ENCODE measurements at regions not wholly inside any gene's neighbourhood (a gene's known extent, or its start where the extent isn't known, plus 50 kb on each side); places are given as distances from the start of the nearest gene placed in this dataset.

- peaks cover 15% of the 10 kb centered on the region for H3K4me1 Mint-ChIP-seq
- Histone ChIP-seq H3K4me1 (no peaks in the 10 kb centered on the region), H4K20me1 (ENCODE audit: low read depth) (no peaks in the 10 kb centered on the region), H3K4me3 (no peak overlapping the region), H3K4me2 (no peak overlapping the region), H3K9ac (no peak overlapping the region), H3K36me3 (no peaks in the 10 kb centered on the region), H3K27ac (no peak overlapping the region), H3K27me3 (no peaks in the 10 kb centered on the region), H3K79me2 (ENCODE audit: low read depth) (no peaks in the 10 kb centered on the region), H3K9me3 (ENCODE audit: low read depth) (peaks cover 6% of the 10 kb centered on the region), H3F3A (ENCODE audit: low read depth) (no peaks in the 10 kb centered on the region), H2AFZ (replicated peaks) (no peak overlapping the region)
- no peak overlapping the region for H3K27ac Mint-ChIP-seq
- DNase-seq (ENCODE audit: low spot score), result no peak
- TF ChIP-seq, protein P1, sequence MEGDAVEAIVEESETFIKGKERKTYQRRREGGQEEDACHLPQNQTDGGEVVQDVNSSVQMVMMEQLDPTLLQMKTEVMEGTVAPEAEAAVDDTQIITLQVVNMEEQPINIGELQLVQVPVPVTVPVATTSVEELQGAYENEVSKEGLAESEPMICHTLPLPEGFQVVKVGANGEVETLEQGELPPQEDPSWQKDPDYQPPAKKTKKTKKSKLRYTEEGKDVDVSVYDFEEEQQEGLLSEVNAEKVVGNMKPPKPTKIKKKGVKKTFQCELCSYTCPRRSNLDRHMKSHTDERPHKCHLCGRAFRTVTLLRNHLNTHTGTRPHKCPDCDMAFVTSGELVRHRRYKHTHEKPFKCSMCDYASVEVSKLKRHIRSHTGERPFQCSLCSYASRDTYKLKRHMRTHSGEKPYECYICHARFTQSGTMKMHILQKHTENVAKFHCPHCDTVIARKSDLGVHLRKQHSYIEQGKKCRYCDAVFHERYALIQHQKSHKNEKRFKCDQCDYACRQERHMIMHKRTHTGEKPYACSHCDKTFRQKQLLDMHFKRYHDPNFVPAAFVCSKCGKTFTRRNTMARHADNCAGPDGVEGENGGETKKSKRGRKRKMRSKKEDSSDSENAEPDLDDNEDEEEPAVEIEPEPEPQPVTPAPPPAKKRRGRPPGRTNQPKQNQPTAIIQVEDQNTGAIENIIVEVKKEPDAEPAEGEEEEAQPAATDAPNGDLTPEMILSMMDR (IDR thresholded peaks at IDR 0.05), result no peak
- no peak for TF ChIP-seq EZH2 (IDR thresholded peaks at IDR 0.05)
- TF ChIP-seq EZH2phosphoT487 (IDR thresholded peaks at IDR 0.05), result no peak
- peaks cover 3% of the 10 kb centered on the region for H3K27me3 Mint-ChIP-seq (ENCODE audit: insufficient read depth, low read depth)
- H3K9me3 Mint-ChIP-seq, result peaks cover 21% of the 10 kb centered on the region
- H3K4me3 Mint-ChIP-seq, result no peak overlapping the region
- H3K36me3 Mint-ChIP-seq, result no peaks in the 10 kb centered on the region
These were observed 81.5 kb upstream of the CST7 start for GRCh38 chr20:24867556-24867955.

DNA sequence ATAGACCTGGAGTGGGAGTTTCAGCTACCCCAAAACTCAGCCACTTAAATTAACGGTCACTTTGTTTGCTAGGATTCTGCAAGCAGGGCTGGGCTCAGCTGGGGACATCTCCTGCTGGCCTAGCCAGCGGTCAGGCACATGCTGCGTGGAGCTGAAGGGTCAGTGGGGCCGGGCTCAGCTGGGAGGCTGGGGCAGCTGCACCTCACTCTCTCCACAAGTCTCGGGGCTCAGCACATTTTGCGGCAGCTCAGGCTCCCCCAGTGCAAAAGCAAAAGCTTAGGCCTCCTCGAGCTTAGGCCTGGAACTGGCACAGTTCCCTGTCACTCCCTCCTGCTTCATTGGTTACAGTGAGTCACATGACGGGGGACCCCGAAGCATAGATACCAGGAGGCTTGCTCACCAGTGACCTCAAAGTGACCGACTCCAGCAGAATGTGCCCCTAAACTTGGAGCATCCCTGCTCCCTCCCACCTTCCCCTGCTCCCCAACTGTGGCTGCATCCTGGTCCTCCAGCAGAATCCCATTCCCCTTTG is 80.6 kb upstream of the CST7 start:
- no peaks in the 10 kb centered on the region for H3K27me3 ChIP-seq
- H2AFZ ChIP-seq (replicated peaks), result no peak overlapping the region
- peaks cover 15% of the 10 kb centered on the region for H3K4me1 Mint-ChIP-seq
- H4K20me1 ChIP-seq (ENCODE audit: low read depth), result no peaks in the 10 kb centered on the region
- H3K4me3 ChIP-seq, result no peak overlapping the region
- H3K4me2 ChIP-seq, result no peak overlapping the region
- H3K4me3 Mint-ChIP-seq, result peak overlapping the region; percentile 57
- peaks cover 4% of the 10 kb centered on the region for H3K27me3 Mint-ChIP-seq (ENCODE audit: insufficient read depth, low read depth)
- no peak for DNase-seq (ENCODE audit: low spot score)
- no peaks in the 10 kb centered on the region for H3K79me2 ChIP-seq (ENCODE audit: low read depth)
- H3K9me3 ChIP-seq (ENCODE audit: low read depth), result peaks cover 6% of the 10 kb centered on the region
- H3K4me1 ChIP-seq, result no peaks in the 10 kb centered on the region
- no peak for TF ChIP-seq EZH2phosphoT487 (IDR thresholded peaks at IDR 0.05)
- TF ChIP-seq, protein P1 (IDR thresholded peaks at IDR 0.05), result no peak
- TF ChIP-seq EZH2 (IDR thresholded peaks at IDR 0.05), result no peak
- H3F3A ChIP-seq (ENCODE audit: low read depth), result no peaks in the 10 kb centered on the region
- H3K9me3 Mint-ChIP-seq, result peaks cover 21% of the 10 kb centered on the region
- no peaks in the 10 kb centered on the region for H3K36me3 ChIP-seq
- H3K27ac ChIP-seq, result no peak overlapping the region
- H3K27ac Mint-ChIP-seq, result no peak overlapping the region
- H3K9ac ChIP-seq, result no peak overlapping the region
- H3K36me3 Mint-ChIP-seq, result no peaks in the 10 kb centered on the region

GRCh38 chr20:24868959-24869358 is 80.1 kb upstream of the CST7 start:
- H3K27ac ChIP-seq, result no peak overlapping the region
- H3K9ac ChIP-seq, result no peak overlapping the region
- H4K20me1 ChIP-seq (ENCODE audit: low read depth), result no peaks in the 10 kb centered on the region
- Mint-ChIP-seq H3K27ac (no peak overlapping the region), H3K4me1 (peaks cover 15% of the 10 kb centered on the region), H3K9me3 (peaks cover 17% of the 10 kb centered on the region), H3K27me3 (ENCODE audit: insufficient read depth, low read depth) (peaks cover 5% of the 10 kb centered on the region), H3K4me3 (peak overlapping the region; percentile 57), H3K36me3 (no peaks in the 10 kb centered on the region)
- TF ChIP-seq, protein P1 (IDR thresholded peaks at IDR 0.05), result no peak
- TF ChIP-seq EZH2phosphoT487 (IDR thresholded peaks at IDR 0.05) (no peak), EZH2 (IDR thresholded peaks at IDR 0.05) (no peak)
- H3K79me2 ChIP-seq (ENCODE audit: low read depth), result no peaks in the 10 kb centered on the region
- no peak overlapping the region for H2AFZ ChIP-seq (replicated peaks)
- no peaks in the 10 kb centered on the region for H3K36me3 ChIP-seq
- H3F3A ChIP-seq (ENCODE audit: low read depth), result no peaks in the 10 kb centered on the region
- H3K4me2 ChIP-seq, result no peak overlapping the region
- no peak for DNase-seq (ENCODE audit: low spot score)
- no peaks in the 10 kb centered on the region for H3K27me3 ChIP-seq
- no peaks in the 10 kb centered on the region for H3K4me1 ChIP-seq
- no peak overlapping the region for H3K4me3 ChIP-seq
- H3K9me3 ChIP-seq (ENCODE audit: low read depth), result peaks cover 6% of the 10 kb centered on the region

All from neural progenitor cell (in vitro differentiated cells).